Activated CD4-positive, alpha-beta memory T cell treated with anti-CD3 and anti-CD28 coated beads for 36 hours (primary cell): ENCODE measurements at regions not wholly inside any gene's neighbourhood (a gene's known extent, or its start where the extent isn't known, plus 50 kb on each side); places are given as distances from the start of the nearest gene placed in this dataset.

Experiments
- CTCF ChIA-PET: fragments of 350-600 bp; sonication (Branson Sonifier 250); formaldehyde crosslinking; loops from one replicate; lab custom pipeline; 2021; ENCODE audit warnings: antibody characterized with exemption, inconsistent platforms; lab: Charles Lee
- POLR2A ChIA-PET: fragments of 350-600 bp; sonication (Branson Sonifier 250); formaldehyde crosslinking; loops from one replicate; lab custom pipeline; 2021; ENCODE audit warnings: antibody characterized with exemption; lab: Charles Lee
- DNase-seq: peaks from one replicate; pipeline ENCODE4 v3.0.0-alpha.2; 2020
- H3K27ac Mint-ChIP-seq: one replicate; pipeline ENCODE4 v1.8.0; 2021; ENCODE audit warnings: mixed read lengths
- H3K27me3 Mint-ChIP-seq: one replicate; pipeline ENCODE4 v1.8.0; 2021; ENCODE audit warnings: mixed read lengths
- H3K36me3 Mint-ChIP-seq: one replicate; pipeline ENCODE4 v1.8.0; 2021; ENCODE audit warnings: mixed read lengths
- H3K4me1 Mint-ChIP-seq: one replicate; pipeline ENCODE4 v1.8.0; 2021; ENCODE audit warnings: low read depth, mixed read lengths
- H3K4me3 Mint-ChIP-seq: one replicate; pipeline ENCODE4 v1.8.0; 2021; ENCODE audit warnings: mild to moderate bottlenecking, mixed read lengths
- H3K9me3 Mint-ChIP-seq: one replicate; pipeline ENCODE4 v1.8.0; 2021; ENCODE audit warnings: mixed read lengths
- intact Hi-C: fragments of 100-400 bp; cut with micrococcal nuclease; formaldehyde crosslinking; loops from one replicate; pipeline ENCODE4 v1.15.1; 2023

GRCh38 chr5:74061292-74061691 lies 435.3 kb downstream of the ARHGEF28 start:
- H3K27ac Mint-ChIP-seq = no peak overlapping the region
- H3K4me3 Mint-ChIP-seq = no peak overlapping the region
- intact Hi-C loops = no loop called here
- H3K27me3 Mint-ChIP-seq = peaks cover 3% of the 10 kb centered on the region
- no peaks in the 10 kb centered on the region for H3K36me3 Mint-ChIP-seq
- ChIA-PET CTCF (interaction anchor here (0.7 kb wide), 1 partner anchor 132 kb away, joined by 3 read pairs; no protein-coding TSS in a partner anchor), POLR2A (no interaction called here)
- DNase-seq = no peak
- no peaks in the 10 kb centered on the region for H3K9me3 Mint-ChIP-seq
- no peaks in the 10 kb centered on the region for H3K4me1 Mint-ChIP-seq

GRCh38 chr5:74059706-74060105 lies 433.7 kb downstream of the ARHGEF28 start:
- Mint-ChIP-seq H3K36me3 (no peaks in the 10 kb centered on the region), H3K9me3 (no peaks in the 10 kb centered on the region), H3K27me3 (peaks cover 9% of the 10 kb centered on the region), H3K4me1 (no peaks in the 10 kb centered on the region), H3K4me3 (no peak overlapping the region), H3K27ac (no peak overlapping the region)
- ChIA-PET POLR2A (no interaction called here), CTCF (no interaction called here)
- intact Hi-C loops = no loop called here
- no peak for DNase-seq

- no peaks in the 10 kb centered on the region for H3K36me3 Mint-ChIP-seq
Observed at GRCh38 chr5:74056789-74057164, 430.8 kb downstream of the ARHGEF28 start.

GRCh38 chr5:74056107-74056788 lies 430.3 kb downstream of the ARHGEF28 start:
- ChIA-PET CTCF (interaction anchor here (1.0 to 1.2 kb wide), 2 partner anchors 584 to 593 kb away, joined by 4 read pairs; partner anchors contain the start of gene ENC1), POLR2A (no interaction called here)
- Mint-ChIP-seq H3K36me3 (no peaks in the 10 kb centered on the region), H3K27me3 (peaks cover 13% of the 10 kb centered on the region), H3K27ac (no peak overlapping the region), H3K9me3 (no peaks in the 10 kb centered on the region), H3K4me1 (no peaks in the 10 kb centered on the region), H3K4me3 (no peak overlapping the region)
- intact Hi-C loops = no loop called here
- DNase-seq = no peak

More at GRCh38 chr5:74056789-74057164, 430.8 kb downstream of the ARHGEF28 start:
- DNase-seq = no peak
- ChIA-PET CTCF (interaction anchor here (1.0 to 1.2 kb wide), 2 partner anchors 584 to 593 kb away, joined by 4 read pairs; partner anchors contain the start of gene ENC1), POLR2A (no interaction called here)
- peaks cover 13% of the 10 kb centered on the region for H3K27me3 Mint-ChIP-seq
- no peaks in the 10 kb centered on the region for H3K9me3 Mint-ChIP-seq
- intact Hi-C loops = no loop called here
- H3K27ac Mint-ChIP-seq = no peak overlapping the region
- H3K4me1 Mint-ChIP-seq = no peaks in the 10 kb centered on the region
- H3K4me3 Mint-ChIP-seq = no peak overlapping the region

- Mint-ChIP-seq H3K27me3 (peaks cover 16% of the 10 kb centered on the region), H3K4me1 (no peaks in the 10 kb centered on the region), H3K27ac (no peak overlapping the region), H3K9me3 (no peaks in the 10 kb centered on the region), H3K4me3 (no peak overlapping the region), H3K36me3 (no peaks in the 10 kb centered on the region)
- no peak for DNase-seq
- intact Hi-C loops = no loop called here
- CTCF ChIA-PET = interaction anchor here (1.0 to 1.2 kb wide), 2 partner anchors 585 to 594 kb away, joined by 4 read pairs; partner anchors contain the start of gene ENC1
- POLR2A ChIA-PET = no interaction called here
Observed at GRCh38 chr5:74055486-74056106, 429.6 kb downstream of the ARHGEF28 start.

- Mint-ChIP-seq H3K4me1 (no peaks in the 10 kb centered on the region), H3K4me3 (no peak overlapping the region), H3K9me3 (no peaks in the 10 kb centered on the region), H3K36me3 (no peaks in the 10 kb centered on the region), H3K27ac (no peak overlapping the region), H3K27me3 (peaks cover 16% of the 10 kb centered on the region)
- ChIA-PET CTCF (no interaction called here), POLR2A (no interaction called here)
- intact Hi-C loops = no loop called here
- DNase-seq = no peak
Observed at GRCh38 chr5:74054641-74055421, 428.8 kb downstream of the ARHGEF28 start.

GRCh38 chr5:74054139-74054538 lies 428.1 kb downstream of the ARHGEF28 start:
- CTCF ChIA-PET = no interaction called here
- Mint-ChIP-seq H3K4me3 (no peak overlapping the region), H3K4me1 (no peaks in the 10 kb centered on the region), H3K27ac (no peak overlapping the region), H3K9me3 (no peaks in the 10 kb centered on the region), H3K36me3 (no peaks in the 10 kb centered on the region), H3K27me3 (peaks cover 17% of the 10 kb centered on the region)
- POLR2A ChIA-PET = no interaction called here
- DNase-seq = no peak
- intact Hi-C loops = no loop called here

GRCh38 chr5:74052441-74053221 lies 426.6 kb downstream of the ARHGEF28 start:
- Mint-ChIP-seq H3K4me1 (no peaks in the 10 kb centered on the region), H3K9me3 (no peaks in the 10 kb centered on the region), H3K27me3 (peaks cover 18% of the 10 kb centered on the region), H3K36me3 (no peaks in the 10 kb centered on the region), H3K4me3 (no peak overlapping the region), H3K27ac (no peak overlapping the region)
- ChIA-PET CTCF (interaction anchor here (0.6 kb wide), 1 partner anchor 13 kb away, joined by 3 read pairs; no protein-coding TSS in a partner anchor), POLR2A (no interaction called here)
- intact Hi-C loops = no loop called here
- no peak for DNase-seq

GRCh38 chr5:74051076-74051475 lies 425.1 kb downstream of the ARHGEF28 start:
- no peaks in the 10 kb centered on the region for H3K9me3 Mint-ChIP-seq
- no peaks in the 10 kb centered on the region for H3K4me1 Mint-ChIP-seq
- intact Hi-C loops = no loop called here
- ChIA-PET CTCF (no interaction called here), POLR2A (no interaction called here)
- no peak overlapping the region for H3K4me3 Mint-ChIP-seq
- no peaks in the 10 kb centered on the region for H3K36me3 Mint-ChIP-seq
- H3K27ac Mint-ChIP-seq = no peak overlapping the region
- no peak for DNase-seq
- H3K27me3 Mint-ChIP-seq = peaks cover 18% of the 10 kb centered on the region

- intact Hi-C loops = no loop called here
- Mint-ChIP-seq H3K9me3 (no peaks in the 10 kb centered on the region), H3K36me3 (no peaks in the 10 kb centered on the region), H3K4me1 (no peaks in the 10 kb centered on the region), H3K4me3 (no peak overlapping the region), H3K27me3 (peaks cover 5% of the 10 kb centered on the region), H3K27ac (no peak overlapping the region)
- POLR2A ChIA-PET = no interaction called here
- no peak for DNase-seq
- CTCF ChIA-PET = interaction anchor here (1.4 kb wide), 1 partner anchor 10 kb away, joined by 3 read pairs; no protein-coding TSS in a partner anchor
Observed at GRCh38 chr5:74044936-74045335, 418.9 kb downstream of the ARHGEF28 start.

- no peak for DNase-seq
- Mint-ChIP-seq H3K36me3 (no peaks in the 10 kb centered on the region), H3K27ac (no peak overlapping the region), H3K27me3 (peaks cover 5% of the 10 kb centered on the region), H3K9me3 (no peaks in the 10 kb centered on the region), H3K4me3 (no peak overlapping the region), H3K4me1 (no peaks in the 10 kb centered on the region)
- intact Hi-C loops = no loop called here
- CTCF ChIA-PET = no interaction called here
- POLR2A ChIA-PET = no interaction called here
Observed at GRCh38 chr5:74042959-74043358, 417.0 kb downstream of the ARHGEF28 start.
